ENCODE measurements at regions not wholly inside any gene's neighbourhood (a gene's known extent, or its start where the extent isn't known, plus 50 kb on each side); places are given as distances from the start of the nearest gene placed in this dataset.

DNA sequence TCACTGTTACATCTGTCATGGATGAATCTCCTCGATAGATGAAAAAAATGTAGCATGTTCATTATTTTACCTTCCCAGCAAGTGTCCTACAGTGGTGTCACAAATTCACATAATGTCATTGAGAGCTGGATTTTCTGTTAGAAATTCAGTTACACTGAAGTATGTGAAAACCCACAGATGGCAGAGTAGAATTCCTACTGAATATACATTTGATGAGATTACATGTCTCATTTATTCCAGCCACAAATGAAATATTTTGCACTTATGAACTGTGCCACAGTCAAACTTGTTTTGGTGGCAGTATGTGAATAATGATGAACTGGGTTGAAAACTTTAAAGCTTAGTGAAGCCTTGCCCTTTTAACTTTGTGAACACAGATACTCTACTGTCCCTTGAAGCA is 301.9 kb upstream of the DPYD start:
- intact Hi-C loops (cut with DNase I; ENCODE audit: low total_unique reads): no loop called here
- TF ChIP-seq, protein P1, sequence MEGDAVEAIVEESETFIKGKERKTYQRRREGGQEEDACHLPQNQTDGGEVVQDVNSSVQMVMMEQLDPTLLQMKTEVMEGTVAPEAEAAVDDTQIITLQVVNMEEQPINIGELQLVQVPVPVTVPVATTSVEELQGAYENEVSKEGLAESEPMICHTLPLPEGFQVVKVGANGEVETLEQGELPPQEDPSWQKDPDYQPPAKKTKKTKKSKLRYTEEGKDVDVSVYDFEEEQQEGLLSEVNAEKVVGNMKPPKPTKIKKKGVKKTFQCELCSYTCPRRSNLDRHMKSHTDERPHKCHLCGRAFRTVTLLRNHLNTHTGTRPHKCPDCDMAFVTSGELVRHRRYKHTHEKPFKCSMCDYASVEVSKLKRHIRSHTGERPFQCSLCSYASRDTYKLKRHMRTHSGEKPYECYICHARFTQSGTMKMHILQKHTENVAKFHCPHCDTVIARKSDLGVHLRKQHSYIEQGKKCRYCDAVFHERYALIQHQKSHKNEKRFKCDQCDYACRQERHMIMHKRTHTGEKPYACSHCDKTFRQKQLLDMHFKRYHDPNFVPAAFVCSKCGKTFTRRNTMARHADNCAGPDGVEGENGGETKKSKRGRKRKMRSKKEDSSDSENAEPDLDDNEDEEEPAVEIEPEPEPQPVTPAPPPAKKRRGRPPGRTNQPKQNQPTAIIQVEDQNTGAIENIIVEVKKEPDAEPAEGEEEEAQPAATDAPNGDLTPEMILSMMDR (IDR thresholded peaks at IDR 0.05): no peak
- no peak for TF ChIP-seq POLR2A (IDR thresholded peaks at IDR 0.05)
- H3K4me3 ChIP-seq (ENCODE audit: low read depth, poor library complexity, severe bottlenecking): no peak overlapping the region
- WGBS, 2 donors: 78 to 80% methylated on average over 1 of the region's 1 CpG
- DNase-seq (ENCODE audit: low spot score in 2 of 2): no peak

DNA sequence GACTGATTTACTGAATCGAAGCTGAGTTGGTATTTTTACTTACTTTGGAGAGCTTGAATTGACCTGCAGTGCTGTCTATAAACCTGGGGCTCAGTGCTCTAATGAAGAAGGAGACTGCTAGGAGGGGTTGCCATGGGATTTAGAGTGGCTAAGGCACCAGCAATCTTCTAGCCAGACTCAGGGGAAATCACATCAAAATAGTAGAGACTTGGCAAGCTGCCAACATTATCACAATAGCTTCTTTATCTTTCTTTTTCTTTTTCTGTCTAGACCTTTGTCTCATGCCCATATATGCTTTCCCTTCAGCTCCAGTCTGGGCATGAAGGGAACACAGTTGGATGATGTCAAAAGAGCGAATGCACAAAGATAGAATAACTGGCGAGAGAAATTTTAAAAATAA is 301.1 kb upstream of the DPYD start:
- no peak for DNase-seq (ENCODE audit: low spot score in 2 of 2)
- 71 to 83% methylated on average over 3 of the region's 3 CpGs for WGBS, 2 donors
- no peak for TF ChIP-seq POLR2A (IDR thresholded peaks at IDR 0.05)
- TF ChIP-seq, protein P1 (IDR thresholded peaks at IDR 0.05): no peak
- intact Hi-C loops (cut with DNase I; ENCODE audit: low total_unique reads): no loop called here
- no peak overlapping the region for H3K4me3 ChIP-seq (ENCODE audit: low read depth, poor library complexity, severe bottlenecking)

DNA sequence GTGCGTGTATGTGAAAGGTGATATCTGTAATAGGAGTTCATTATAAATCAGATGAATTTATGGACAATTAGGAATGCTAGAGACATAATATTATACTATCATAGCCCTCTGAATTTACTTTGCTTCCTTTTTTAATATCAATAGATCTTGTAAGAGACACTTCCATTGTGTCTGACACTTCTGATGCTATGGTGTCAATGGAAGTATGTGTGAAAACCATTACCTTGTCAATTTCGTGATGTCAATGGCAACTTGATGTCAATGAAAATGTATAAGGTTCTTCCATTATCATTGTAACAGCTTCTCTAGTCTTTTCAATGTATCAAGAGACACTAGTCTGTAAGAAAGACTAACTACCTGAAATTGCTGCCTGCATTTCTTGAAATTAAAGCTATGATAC is 296.8 kb upstream of the DPYD start:
- intact Hi-C loops (cut with DNase I; ENCODE audit: low total_unique reads): no loop called here
- 69 to 71% methylated on average over 2 of the region's 2 CpGs for WGBS, 2 donors
- H3K4me3 ChIP-seq (ENCODE audit: low read depth, poor library complexity, severe bottlenecking): no peak overlapping the region
- DNase-seq (ENCODE audit: low spot score in 2 of 2): no peak
- TF ChIP-seq, protein P1 (IDR thresholded peaks at IDR 0.05): no peak
- TF ChIP-seq POLR2A (IDR thresholded peaks at IDR 0.05): no peak

DNA sequence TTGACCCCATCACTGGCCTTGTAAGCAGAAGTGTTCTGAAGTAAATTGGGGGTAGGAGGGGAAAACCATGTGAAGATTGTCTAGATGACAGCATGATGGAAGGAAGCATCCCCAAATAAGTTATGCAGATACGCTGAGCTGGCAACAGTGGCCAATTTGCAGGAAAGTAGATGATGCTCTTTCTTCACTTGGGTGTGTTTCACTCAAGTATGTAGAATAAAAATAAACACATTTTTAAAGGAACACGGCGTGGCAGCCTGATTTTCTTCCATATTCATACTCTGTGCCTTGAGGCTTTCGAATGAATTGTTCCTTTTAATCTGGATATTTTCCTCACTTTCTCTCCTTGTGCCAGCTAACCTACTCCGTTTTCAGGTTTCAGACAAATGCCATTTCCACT is 295.5 kb upstream of the DPYD start:
- TF ChIP-seq POLR2A (IDR thresholded peaks at IDR 0.05): no peak
- TF ChIP-seq, protein P1 (IDR thresholded peaks at IDR 0.05): no peak
- WGBS, 2 donors: 48 to 59% methylated on average over 5 of the region's 5 CpGs
- no peak for DNase-seq (ENCODE audit: low spot score in 2 of 2)
- H3K4me3 ChIP-seq (ENCODE audit: low read depth, poor library complexity, severe bottlenecking): no peak overlapping the region
- intact Hi-C loops (cut with DNase I; ENCODE audit: low total_unique reads): no loop called here

DNA sequence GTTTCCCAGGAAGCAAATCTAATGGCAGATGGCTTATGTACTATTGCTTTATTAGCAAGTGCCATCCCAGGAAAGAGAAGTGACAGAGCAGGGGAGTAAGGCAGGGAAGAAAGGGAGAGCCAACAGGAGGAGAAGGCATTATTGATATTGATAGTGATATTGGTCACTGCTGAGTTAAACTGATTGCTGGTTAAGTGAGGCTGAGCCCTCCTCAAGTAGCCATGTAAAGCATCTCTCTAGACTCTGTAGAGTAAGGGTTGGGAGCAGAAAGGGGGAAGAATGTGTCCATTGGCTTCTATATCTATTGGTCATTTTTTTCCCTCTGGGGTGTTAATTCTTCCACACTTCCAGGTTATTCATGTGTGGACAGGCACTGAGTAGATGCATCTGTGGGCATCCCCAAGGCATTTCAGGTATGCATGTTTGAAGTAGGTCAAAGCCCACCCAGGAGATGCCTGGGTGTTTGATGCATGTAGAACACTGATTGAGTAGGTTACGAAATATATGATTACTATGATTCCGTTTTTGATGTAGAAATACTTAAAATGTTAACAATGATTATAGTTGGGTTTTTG is 290.5 kb upstream of the DPYD start:
- WGBS, 2 donors: 82 to 88% methylated on average over 2 of the region's 2 CpGs
- no peak for DNase-seq (ENCODE audit: low spot score in 2 of 2)
- TF ChIP-seq, protein P1 (IDR thresholded peaks at IDR 0.05): no peak
- TF ChIP-seq POLR2A (IDR thresholded peaks at IDR 0.05): no peak

DNA sequence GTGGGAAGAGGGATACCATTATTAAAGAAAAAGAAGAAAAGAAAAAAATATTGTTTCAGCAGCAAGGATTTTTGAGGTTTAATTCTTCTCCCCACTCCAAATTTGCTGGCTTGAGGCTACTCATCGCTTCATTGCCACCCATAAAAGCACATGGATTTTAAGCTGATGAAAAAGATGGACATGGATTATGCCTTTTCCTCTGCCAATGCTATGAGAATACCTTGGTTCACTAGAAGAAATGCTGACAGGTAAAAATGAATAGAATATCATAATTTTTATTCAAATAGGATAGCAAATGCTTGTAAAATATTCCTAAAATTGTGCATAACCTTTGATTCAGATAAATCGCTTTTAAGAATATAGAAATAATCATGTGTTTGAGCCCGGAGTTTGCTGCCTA is 289.7 kb upstream of the DPYD start:
- H3K4me3 ChIP-seq (ENCODE audit: low read depth, poor library complexity, severe bottlenecking): no peak overlapping the region
- intact Hi-C loops (cut with DNase I; ENCODE audit: low total_unique reads): no loop called here
- DNase-seq (ENCODE audit: low spot score in 2 of 2): no peak
- TF ChIP-seq, protein P1 (IDR thresholded peaks at IDR 0.05): no peak
- no peak for TF ChIP-seq POLR2A (IDR thresholded peaks at IDR 0.05)
- 92 to 96% methylated on average over 3 of the region's 3 CpGs for WGBS, 2 donors

More for the DNA sequence above, 290.5 kb upstream of the DPYD start:
- intact Hi-C loops (cut with DNase I; ENCODE audit: low total_unique reads): no loop called here
- H3K4me3 ChIP-seq (ENCODE audit: low read depth, poor library complexity, severe bottlenecking): no peak overlapping the region
